ENCODE measurements at regions not wholly inside any gene's neighbourhood (a gene's known extent, or its start where the extent isn't known, plus 50 kb on each side); places are given as distances from the start of the nearest gene placed in this dataset.

GRCh38 chr1:24987424-24987823 is 57.3 kb upstream of the RUNX3 start:
- TF ChIP-seq MXI1 (conservative IDR thresholded peaks at IDR 0.05; ENCODE audit: poor library complexity, severe bottlenecking) (no peak), EZH2 (IDR thresholded peaks at IDR 0.05; ENCODE audit: borderline replicate concordance, insufficient read depth, low read length, poor library complexity, severe bottlenecking) (no peak), CTCF (IDR thresholded peaks at IDR 0.05; ENCODE audit: poor library complexity, severe bottlenecking) (no peak), SMC3 (conservative IDR thresholded peaks at IDR 0.05; ENCODE audit: poor library complexity) (no peak), REST (IDR thresholded peaks at IDR 0.05; ENCODE audit: borderline replicate concordance) (no peak), EP300 (conservative IDR thresholded peaks at IDR 0.05; ENCODE audit: poor library complexity, severe bottlenecking) (no peak), TAF1 (IDR thresholded peaks at IDR 0.05; ENCODE audit: low read depth) (no peak), RAD21 (conservative IDR thresholded peaks at IDR 0.05) (no peak), POLR2AphosphoS5 (IDR thresholded peaks at IDR 0.05) (no peak)
- no peak overlapping the region for H3K4me3 ChIP-seq (ENCODE audit: low read length)
- H3K9me2 ChIP-seq (ENCODE audit: insufficient read depth, low read length) = no peaks in the 10 kb centered on the region
- no peak overlapping the region for H3K9ac ChIP-seq (ENCODE audit: low read length)
- H4K20me1 ChIP-seq (ENCODE audit: insufficient read depth) = no peaks in the 10 kb centered on the region
- H3K27me3 ChIP-seq (ENCODE audit: insufficient read depth, low read depth, low read length) = no peaks in the 10 kb centered on the region
- no peaks in the 10 kb centered on the region for H3K36me3 ChIP-seq (ENCODE audit: insufficient read depth, low read length)
- no peaks in the 10 kb centered on the region for H3K9me3 ChIP-seq (ENCODE audit: low read length)
- H3K4me2 ChIP-seq (ENCODE audit: low read length) = no peak overlapping the region
- no peaks in the 10 kb centered on the region for H3F3A ChIP-seq (ENCODE audit: insufficient read depth, low read length, poor library complexity, severe bottlenecking)
- H3K27ac ChIP-seq (ENCODE audit: low read length) = no peak overlapping the region
- H2AFZ ChIP-seq (ENCODE audit: low read depth, low read length) = no peak overlapping the region
- H3K79me2 ChIP-seq (replicated peaks; ENCODE audit: insufficient read depth, low read length) = no peaks in the 10 kb centered on the region

GRCh38 chr1:24986372-24986965 is 56.4 kb upstream of the RUNX3 start:
- Histone ChIP-seq H4K20me1 (ENCODE audit: insufficient read depth) (no peaks in the 10 kb centered on the region), H3K9me3 (ENCODE audit: low read length) (no peaks in the 10 kb centered on the region), H3K4me3 (ENCODE audit: low read length) (no peak overlapping the region), H3K4me2 (ENCODE audit: low read length) (no peak overlapping the region), H3K27ac (ENCODE audit: low read length) (no peak overlapping the region), H3F3A (ENCODE audit: insufficient read depth, low read length, poor library complexity, severe bottlenecking) (no peaks in the 10 kb centered on the region), H3K36me3 (ENCODE audit: insufficient read depth, low read length) (no peaks in the 10 kb centered on the region), H3K27me3 (ENCODE audit: insufficient read depth, low read depth, low read length) (no peaks in the 10 kb centered on the region), H3K9ac (ENCODE audit: low read length) (no peak overlapping the region), H3K79me2 (replicated peaks; ENCODE audit: insufficient read depth, low read length) (no peaks in the 10 kb centered on the region), H3K9me2 (ENCODE audit: insufficient read depth, low read length) (no peaks in the 10 kb centered on the region), H2AFZ (ENCODE audit: low read depth, low read length) (no peak overlapping the region)
- no peak for TF ChIP-seq SMC3 (conservative IDR thresholded peaks at IDR 0.05; ENCODE audit: poor library complexity)

- no peak for TF ChIP-seq EP300 (conservative IDR thresholded peaks at IDR 0.05; ENCODE audit: poor library complexity, severe bottlenecking)
- no peak for TF ChIP-seq POLR2AphosphoS5 (IDR thresholded peaks at IDR 0.05)
- Histone ChIP-seq H3K79me2 (replicated peaks; ENCODE audit: insufficient read depth, low read length) (no peaks in the 10 kb centered on the region), H2AFZ (ENCODE audit: low read depth, low read length) (no peak overlapping the region), H4K20me1 (ENCODE audit: insufficient read depth) (no peaks in the 10 kb centered on the region), H3K9me3 (ENCODE audit: low read length) (no peaks in the 10 kb centered on the region), H3K9ac (ENCODE audit: low read length) (no peak overlapping the region), H3K4me2 (ENCODE audit: low read length) (no peak overlapping the region), H3K4me3 (ENCODE audit: low read length) (no peak overlapping the region), H3F3A (ENCODE audit: insufficient read depth, low read length, poor library complexity, severe bottlenecking) (no peaks in the 10 kb centered on the region), H3K27me3 (ENCODE audit: insufficient read depth, low read depth, low read length) (no peaks in the 10 kb centered on the region), H3K36me3 (ENCODE audit: insufficient read depth, low read length) (no peaks in the 10 kb centered on the region), H3K9me2 (ENCODE audit: insufficient read depth, low read length) (no peaks in the 10 kb centered on the region), H3K27ac (ENCODE audit: low read length) (no peak overlapping the region)
Observed at GRCh38 chr1:24985737-24986136, 55.7 kb upstream of the RUNX3 start.
